B cell (primary cell): ENCODE measurements at regions not wholly inside any gene's neighbourhood (a gene's known extent, or its start where the extent isn't known, plus 50 kb on each side); places are given as distances from the start of the nearest gene placed in this dataset.
"Not testable (repeated sequence)": the region's sequence is repeated elsewhere in the genome, so short reads cannot be mapped to it uniquely, and the experiment has no call there.

Experiments used
- ATAC-seq: fragments of 200-7000 bp; cut with Tn5 transposase; one replicate; pipeline ENCODE4 v1.10.0; 2021; ENCODE audit warnings: low read depth, mild to moderate bottlenecking, moderate number of reproducible peaks, moderate library complexity
- CTCF ChIA-PET: fragments of 350-600 bp; sonication (Branson Sonifier 250); formaldehyde crosslinking; loops from one replicate; lab custom pipeline; 2021; ENCODE audit warnings: antibody characterized with exemption, inconsistent platforms; lab: Charles Lee
- POLR2A ChIA-PET: fragments of 350-600 bp; sonication (Branson Sonifier 250); formaldehyde crosslinking; loops from one replicate; lab custom pipeline; 2021; ENCODE audit warnings: antibody characterized with exemption; lab: Charles Lee
- DNase-seq: peaks from one replicate; pipeline ENCODE4 v3.0.0; 2013
- H2AFZ ChIP-seq: 2 replicates; pipeline ENCODE4 v1.6.1; 2012; ENCODE audit warnings: mild to moderate bottlenecking, low read depth, low read length; ENCODE audit not compliant: insufficient read depth, poor library complexity, severe bottlenecking
- H3K27ac ChIP-seq, 2 donors: 1 replicate in 1 of 2; 2 replicates in 1 of 2; pipeline ENCODE4 v1.5.1; 2012 to 2013; ENCODE audit warnings: low read length in 2 of 2, mild to moderate bottlenecking in 2 of 2, moderate library complexity in 1 of 2
- H3K27me3 ChIP-seq, 4 experiments: fragments of 200-600 bp in 1 of 4; sonication (generic) in 1 of 4; replicated peaks in 1 of 4; 1 replicate in 2 of 4; 2 replicates in 2 of 4; pipeline versions ENCODE4 v1.6.1 to v1.7.0; 2013 to 2016; ENCODE audit warnings: low read length in 3 of 4, mild to moderate bottlenecking in 2 of 4, mixed read lengths in 1 of 4, moderate library complexity in 1 of 4; ENCODE audit not compliant: insufficient read depth in 4 of 4, control insufficient read depth in 3 of 4; ENCODE audit errors: control extremely low read depth in 1 of 4
- H3K36me3 ChIP-seq, 2 experiments: replicated peaks in 1 of 2; 1 replicate in 1 of 2; 2 replicates in 1 of 2; pipeline versions ENCODE4 v1.6.1 to v1.7.1; 2013; ENCODE audit warnings: low read length in 1 of 2; ENCODE audit not compliant: insufficient read depth in 2 of 2, control insufficient read depth in 1 of 2; ENCODE audit errors: control extremely low read depth in 1 of 2, extremely low read depth in 1 of 2
- H3K4me1 ChIP-seq, 2 donors: fragments of 200-600 bp in 1 of 2; sonication (generic) in 1 of 2; 1 replicate in 1 of 2; 2 replicates in 1 of 2; pipeline versions ENCODE4 v1.5.1 to v1.6.1; 2013 to 2017; ENCODE audit warnings: low read length in 2 of 2; ENCODE audit not compliant: control insufficient read depth in 2 of 2, insufficient read depth in 2 of 2
- H3K4me2 ChIP-seq: replicated peaks from 2 replicates; pipeline ENCODE3; 2012; ENCODE audit warnings: mild to moderate bottlenecking, low read depth, low read length; ENCODE audit not compliant: poor library complexity, severe bottlenecking
- H3K4me3 ChIP-seq, 5 experiments: fragments of 200-600 bp in 1 of 5; sonication (generic) in 1 of 5; 1 replicate in 3 of 5; 2 replicates in 2 of 5; pipeline versions ENCODE4 v1.5.1 to v1.7.0; 2011 to 2016; ENCODE audit warnings: low read length in 4 of 5, mild to moderate bottlenecking in 4 of 5, low read depth in 2 of 5, control low read depth in 1 of 5, moderate library complexity in 1 of 5; ENCODE audit not compliant: insufficient read depth in 1 of 5; ENCODE audit errors: control extremely low read depth in 1 of 5, extremely low read depth in 1 of 5
- H3K79me2 ChIP-seq: fragments of 200-600 bp; sonication (generic); one replicate; pipeline ENCODE4 v1.6.0; 2016; ENCODE audit warnings: low read length; ENCODE audit not compliant: control insufficient read depth, insufficient read depth
- H3K9ac ChIP-seq: fragments of 200-600 bp; sonication (generic); 2 replicates; pipeline ENCODE4 v1.6.1; 2017; ENCODE audit warnings: mild to moderate bottlenecking, low read length, moderate library complexity
- H3K9me3 ChIP-seq, 3 donors: one replicate each; pipeline versions ENCODE4 v1.6.1 to v1.7.1; 2013; ENCODE audit warnings: low read length in 2 of 3; ENCODE audit not compliant: control insufficient read depth in 2 of 3, insufficient read depth in 1 of 3; ENCODE audit errors: control extremely low read depth in 1 of 3
- H4K20me1 ChIP-seq: 2 replicates; pipeline ENCODE4 v1.6.0; 2012; ENCODE audit warnings: mild to moderate bottlenecking, low read length; ENCODE audit not compliant: insufficient read depth, control insufficient read depth, poor library complexity, severe bottlenecking
- H3K27ac Mint-ChIP-seq: one replicate; pipeline ENCODE4 v1.8.0; 2021; ENCODE audit warnings: mixed read lengths
- H3K27me3 Mint-ChIP-seq: one replicate; pipeline ENCODE4 v1.8.0; 2021; ENCODE audit warnings: mixed read lengths
- H3K4me1 Mint-ChIP-seq: one replicate; pipeline ENCODE4 v1.8.0; 2021; ENCODE audit warnings: mixed read lengths
- H3K4me3 Mint-ChIP-seq: one replicate; pipeline ENCODE4 v1.8.0; 2021; ENCODE audit warnings: mixed read lengths
- H3K9me3 Mint-ChIP-seq: one replicate; pipeline ENCODE4 v1.8.0; 2022; ENCODE audit warnings: mixed read lengths; ENCODE audit not compliant: insufficient read depth
- WGBS: methylation state at CpG from one replicate; pipeline ENCODE4 v1.1.5; 2013; ENCODE audit warnings: missing lambda C conversion rate; ENCODE audit not compliant: insufficient coverage; 5-methylcytosine and 5-hydroxymethylcytosine counted together
- intact Hi-C: fragments of 100-400 bp; cut with micrococcal nuclease; formaldehyde crosslinking; loops from one replicate; pipeline ENCODE4 v1.10.0; 2022
- TF ChIP-seq, protein P1 (sequence below): fragments of 200-600 bp; IDR thresholded peaks from one replicate; pipeline ENCODE4 v1.8.0; 2022; ENCODE audit warnings: antibody characterized with exemption, mild to moderate bottlenecking

DNA sequence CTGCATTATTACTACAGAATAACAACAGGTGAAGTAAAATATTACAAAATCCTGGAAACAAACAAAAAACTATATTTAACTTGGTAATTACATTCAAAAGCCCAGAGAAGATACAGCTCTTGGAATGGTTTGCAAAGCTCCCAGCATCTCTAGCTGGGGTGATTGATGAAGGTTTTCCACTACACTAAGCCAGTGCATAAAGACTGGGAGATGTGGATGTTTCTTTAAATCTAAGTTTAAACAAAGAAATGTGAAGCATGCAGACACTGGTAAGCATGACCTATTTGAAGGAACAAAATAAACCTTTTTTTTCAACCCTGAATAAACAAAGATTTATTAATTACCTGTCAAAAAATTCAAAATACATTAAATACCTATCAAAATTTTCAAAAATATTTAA, 80.5 kb downstream of the UGT2B28 start:
- CTCF ChIA-PET, H3K27ac Mint-ChIP-seq, H3K4me3 Mint-ChIP-seq, H3K9me3 ChIP-seq, H3K27me3 ChIP-seq, H3K36me3 ChIP-seq, H3K27me3 Mint-ChIP-seq, H3K9ac ChIP-seq, intact Hi-C loops, H3K4me1 ChIP-seq, DNase-seq, H3K4me3 ChIP-seq, POLR2A ChIA-PET, H3K4me2 ChIP-seq, H3K9me3 Mint-ChIP-seq, H3K27ac ChIP-seq, H4K20me1 ChIP-seq, ATAC-seq, H2AFZ ChIP-seq, H3K79me2 ChIP-seq, H3K4me1 Mint-ChIP-seq: not testable (repeated sequence)

- H3K9ac ChIP-seq: no peak overlapping the region
- no peak overlapping the region for H3K4me3 Mint-ChIP-seq
- POLR2A ChIA-PET: no interaction called here
- H3K79me2 ChIP-seq: no peaks in the 10 kb centered on the region
- WGBS: 96% methylated on average over 2 of the region's 3 CpGs
- no peaks in the 10 kb centered on the region for H3K9me3 Mint-ChIP-seq
- H2AFZ ChIP-seq: no peak overlapping the region
- H4K20me1 ChIP-seq: no peaks in the 10 kb centered on the region
- H3K4me3 ChIP-seq: no peak overlapping the region
- no peak overlapping the region for H3K27ac ChIP-seq
- no peaks in the 10 kb centered on the region for H3K36me3 ChIP-seq
- intact Hi-C loops: no loop called here
- TF ChIP-seq, protein P1, sequence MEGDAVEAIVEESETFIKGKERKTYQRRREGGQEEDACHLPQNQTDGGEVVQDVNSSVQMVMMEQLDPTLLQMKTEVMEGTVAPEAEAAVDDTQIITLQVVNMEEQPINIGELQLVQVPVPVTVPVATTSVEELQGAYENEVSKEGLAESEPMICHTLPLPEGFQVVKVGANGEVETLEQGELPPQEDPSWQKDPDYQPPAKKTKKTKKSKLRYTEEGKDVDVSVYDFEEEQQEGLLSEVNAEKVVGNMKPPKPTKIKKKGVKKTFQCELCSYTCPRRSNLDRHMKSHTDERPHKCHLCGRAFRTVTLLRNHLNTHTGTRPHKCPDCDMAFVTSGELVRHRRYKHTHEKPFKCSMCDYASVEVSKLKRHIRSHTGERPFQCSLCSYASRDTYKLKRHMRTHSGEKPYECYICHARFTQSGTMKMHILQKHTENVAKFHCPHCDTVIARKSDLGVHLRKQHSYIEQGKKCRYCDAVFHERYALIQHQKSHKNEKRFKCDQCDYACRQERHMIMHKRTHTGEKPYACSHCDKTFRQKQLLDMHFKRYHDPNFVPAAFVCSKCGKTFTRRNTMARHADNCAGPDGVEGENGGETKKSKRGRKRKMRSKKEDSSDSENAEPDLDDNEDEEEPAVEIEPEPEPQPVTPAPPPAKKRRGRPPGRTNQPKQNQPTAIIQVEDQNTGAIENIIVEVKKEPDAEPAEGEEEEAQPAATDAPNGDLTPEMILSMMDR: no peak
- DNase-seq: no peak
- no peaks in the 10 kb centered on the region for H3K4me1 ChIP-seq
- CTCF ChIA-PET: no interaction called here
- H3K4me2 ChIP-seq: no peak overlapping the region
- H3K27ac Mint-ChIP-seq: no peak overlapping the region
- H3K27me3 Mint-ChIP-seq: no peaks in the 10 kb centered on the region
- no peak for ATAC-seq
- no peaks in the 10 kb centered on the region for H3K9me3 ChIP-seq
- no peaks in the 10 kb centered on the region for H3K4me1 Mint-ChIP-seq
- no peaks in the 10 kb centered on the region for H3K27me3 ChIP-seq
Measured at GRCh38 chr4:69362351-69362750, 82.1 kb downstream of the UGT2B28 start.

DNA sequence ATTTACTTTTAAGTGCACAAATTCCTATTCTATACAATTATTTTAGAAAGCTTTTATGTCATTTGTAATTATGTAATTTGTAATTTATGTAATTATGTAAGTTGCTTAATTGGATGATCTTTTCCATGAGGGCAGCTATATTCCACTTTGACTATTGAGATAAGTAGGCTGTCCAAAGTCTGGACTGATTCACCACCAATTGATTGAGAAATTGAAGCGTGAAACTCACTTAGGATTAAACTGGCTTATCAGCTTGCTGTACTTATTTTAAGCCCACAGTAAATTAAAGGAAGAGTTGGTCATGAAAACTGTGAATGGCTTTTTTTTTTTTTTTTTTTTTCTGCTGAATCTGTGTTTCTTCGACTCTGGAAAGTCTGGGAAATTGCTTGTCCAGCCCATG, 87.4 kb downstream of the UGT2B28 start:
- H3K27me3 ChIP-seq, POLR2A ChIA-PET, H3K9me3 Mint-ChIP-seq, DNase-seq, H3K4me1 Mint-ChIP-seq, H3K4me3 Mint-ChIP-seq, H3K79me2 ChIP-seq, H3K27ac ChIP-seq, H3K9me3 ChIP-seq, H2AFZ ChIP-seq, CTCF ChIA-PET, ATAC-seq, H3K9ac ChIP-seq, H3K27me3 Mint-ChIP-seq, H4K20me1 ChIP-seq, H3K4me2 ChIP-seq, H3K36me3 ChIP-seq, H3K27ac Mint-ChIP-seq, intact Hi-C loops, H3K4me1 ChIP-seq, H3K4me3 ChIP-seq: not testable (repeated sequence)
- no CpG with 5 or more reads among the region's 2 CpGs for WGBS
